ENCODE measurements at regions not wholly inside any gene's neighbourhood (a gene's known extent, or its start where the extent isn't known, plus 50 kb on each side); places are given as distances from the start of the nearest gene placed in this dataset.

GRCh38 chr2:29974086-29974485 lies 52.7 kb upstream of the ALK start:
- Histone ChIP-seq H3K36me3 (ENCODE audit: insufficient read depth, low read length) (no peaks in the 10 kb centered on the region), H3K4me2 (ENCODE audit: low read length) (no peak overlapping the region), H3K9me3 (replicated peaks; ENCODE audit: low read length) (no peaks in the 10 kb centered on the region), H3K27me3 (ENCODE audit: control insufficient read depth, insufficient read depth, low read length) (no peaks in the 10 kb centered on the region), H3K4me1 (ENCODE audit: control insufficient read depth, insufficient read depth, low read length) (no peaks in the 10 kb centered on the region), H3K4me3 (ENCODE audit: low read length) (no peak overlapping the region), H3K9ac (ENCODE audit: low read depth, low read length) (no peak overlapping the region)

- no peaks in the 10 kb centered on the region for H3K4me1 ChIP-seq (ENCODE audit: control insufficient read depth, insufficient read depth, low read length)
- H3K4me3 ChIP-seq (ENCODE audit: low read length), result no peak overlapping the region
- H3K36me3 ChIP-seq (ENCODE audit: insufficient read depth, low read length), result no peaks in the 10 kb centered on the region
- no peaks in the 10 kb centered on the region for H3K27me3 ChIP-seq (ENCODE audit: control insufficient read depth, insufficient read depth, low read length)
- H3K9ac ChIP-seq (ENCODE audit: low read depth, low read length), result no peak overlapping the region
- H3K4me2 ChIP-seq (ENCODE audit: low read length), result no peak overlapping the region
- no peaks in the 10 kb centered on the region for H3K9me3 ChIP-seq (replicated peaks; ENCODE audit: low read length)
Observed at GRCh38 chr2:29977284-29977683, 55.9 kb upstream of the ALK start.

GRCh38 chr2:29981402-29981801 lies 60.0 kb upstream of the ALK start:
- no peak overlapping the region for H3K4me2 ChIP-seq (ENCODE audit: low read length)
- no peaks in the 10 kb centered on the region for H3K9me3 ChIP-seq (replicated peaks; ENCODE audit: low read length)
- H3K9ac ChIP-seq (ENCODE audit: low read depth, low read length), result no peak overlapping the region
- no peaks in the 10 kb centered on the region for H3K4me1 ChIP-seq (ENCODE audit: control insufficient read depth, insufficient read depth, low read length)
- no peak overlapping the region for H3K4me3 ChIP-seq (ENCODE audit: low read length)
- H3K36me3 ChIP-seq (ENCODE audit: insufficient read depth, low read length), result no peaks in the 10 kb centered on the region
- peaks cover 4% of the 10 kb centered on the region for H3K27me3 ChIP-seq (ENCODE audit: control insufficient read depth, insufficient read depth, low read length)

- Histone ChIP-seq H3K4me2 (ENCODE audit: low read length) (no peak overlapping the region), H3K36me3 (ENCODE audit: insufficient read depth, low read length) (no peaks in the 10 kb centered on the region), H3K4me3 (ENCODE audit: low read length) (no peak overlapping the region)
Observed at GRCh38 chr2:29983308-29983707, 61.9 kb upstream of the ALK start.

GRCh38 chr2:29987146-29987545 lies 65.8 kb upstream of the ALK start:
- no peaks in the 10 kb centered on the region for H3K4me1 ChIP-seq (ENCODE audit: control insufficient read depth, insufficient read depth, low read length)
- peaks cover 4% of the 10 kb centered on the region for H3K27me3 ChIP-seq (ENCODE audit: control insufficient read depth, insufficient read depth, low read length)
- H3K9me3 ChIP-seq (replicated peaks; ENCODE audit: low read length), result no peaks in the 10 kb centered on the region
- no peaks in the 10 kb centered on the region for H3K36me3 ChIP-seq (ENCODE audit: insufficient read depth, low read length)
- H3K4me2 ChIP-seq (ENCODE audit: low read length), result no peak overlapping the region
- H3K4me3 ChIP-seq (ENCODE audit: low read length), result no peak overlapping the region
- no peak overlapping the region for H3K9ac ChIP-seq (ENCODE audit: low read depth, low read length)

More at GRCh38 chr2:29983308-29983707, 61.9 kb upstream of the ALK start:
- Histone ChIP-seq H3K9ac (ENCODE audit: low read depth, low read length) (no peak overlapping the region), H3K27me3 (ENCODE audit: control insufficient read depth, insufficient read depth, low read length) (peaks cover 4% of the 10 kb centered on the region), H3K4me1 (ENCODE audit: control insufficient read depth, insufficient read depth, low read length) (no peaks in the 10 kb centered on the region), H3K9me3 (replicated peaks; ENCODE audit: low read length) (no peaks in the 10 kb centered on the region)

GRCh38 chr2:29990129-29990528 lies 68.7 kb upstream of the ALK start:
- H3K4me3 ChIP-seq (ENCODE audit: low read length), result no peak overlapping the region
- H3K9me3 ChIP-seq (replicated peaks; ENCODE audit: low read length), result no peaks in the 10 kb centered on the region
- no peak overlapping the region for H3K4me2 ChIP-seq (ENCODE audit: low read length)
- no peaks in the 10 kb centered on the region for H3K4me1 ChIP-seq (ENCODE audit: control insufficient read depth, insufficient read depth, low read length)
- H3K9ac ChIP-seq (ENCODE audit: low read depth, low read length), result no peak overlapping the region
- no peaks in the 10 kb centered on the region for H3K36me3 ChIP-seq (ENCODE audit: insufficient read depth, low read length)
- H3K27me3 ChIP-seq (ENCODE audit: control insufficient read depth, insufficient read depth, low read length), result peaks cover 3% of the 10 kb centered on the region

GRCh38 chr2:29991086-29991485 lies 69.7 kb upstream of the ALK start:
- Histone ChIP-seq H3K4me1 (ENCODE audit: control insufficient read depth, insufficient read depth, low read length) (no peaks in the 10 kb centered on the region), H3K9me3 (replicated peaks; ENCODE audit: low read length) (no peaks in the 10 kb centered on the region), H3K4me2 (ENCODE audit: low read length) (no peak overlapping the region), H3K27me3 (ENCODE audit: control insufficient read depth, insufficient read depth, low read length) (peaks cover 7% of the 10 kb centered on the region), H3K9ac (ENCODE audit: low read depth, low read length) (no peak overlapping the region), H3K36me3 (ENCODE audit: insufficient read depth, low read length) (no peaks in the 10 kb centered on the region), H3K4me3 (ENCODE audit: low read length) (no peak overlapping the region)

- no peaks in the 10 kb centered on the region for H3K4me1 ChIP-seq (ENCODE audit: control insufficient read depth, insufficient read depth, low read length)
- no peak overlapping the region for H3K9ac ChIP-seq (ENCODE audit: low read depth, low read length)
- H3K27me3 ChIP-seq (ENCODE audit: control insufficient read depth, insufficient read depth, low read length), result peaks cover 7% of the 10 kb centered on the region
- H3K9me3 ChIP-seq (replicated peaks; ENCODE audit: low read length), result no peaks in the 10 kb centered on the region
- H3K36me3 ChIP-seq (ENCODE audit: insufficient read depth, low read length), result no peaks in the 10 kb centered on the region
- H3K4me2 ChIP-seq (ENCODE audit: low read length), result no peak overlapping the region
- H3K4me3 ChIP-seq (ENCODE audit: low read length), result no peak overlapping the region
Observed at GRCh38 chr2:29995241-29995640, 73.9 kb upstream of the ALK start.

GRCh38 chr2:30003128-30003527 lies 81.7 kb upstream of the ALK start:
- H3K27me3 ChIP-seq (ENCODE audit: control insufficient read depth, insufficient read depth, low read length), result peaks cover 5% of the 10 kb centered on the region
- no peaks in the 10 kb centered on the region for H3K9me3 ChIP-seq (replicated peaks; ENCODE audit: low read length)
- no peaks in the 10 kb centered on the region for H3K36me3 ChIP-seq (ENCODE audit: insufficient read depth, low read length)
- H3K9ac ChIP-seq (ENCODE audit: low read depth, low read length), result no peak overlapping the region
- H3K4me2 ChIP-seq (ENCODE audit: low read length), result no peak overlapping the region
- no peaks in the 10 kb centered on the region for H3K4me1 ChIP-seq (ENCODE audit: control insufficient read depth, insufficient read depth, low read length)
- H3K4me3 ChIP-seq (ENCODE audit: low read length), result no peak overlapping the region

GRCh38 chr2:30022444-30023071 lies 101.2 kb upstream of the ALK start:
- no peak overlapping the region for H3K4me3 ChIP-seq (ENCODE audit: low read length)

GRCh38 chr2:30024281-30024680 lies 102.9 kb upstream of the ALK start:
- Histone ChIP-seq H3K27me3 (ENCODE audit: control insufficient read depth, insufficient read depth, low read length) (peaks cover 24% of the 10 kb centered on the region), H3K4me1 (ENCODE audit: control insufficient read depth, insufficient read depth, low read length) (peaks cover 8% of the 10 kb centered on the region), H3K4me3 (ENCODE audit: low read length) (no peak overlapping the region), H3K4me2 (ENCODE audit: low read length) (no peak overlapping the region), H3K36me3 (ENCODE audit: insufficient read depth, low read length) (no peaks in the 10 kb centered on the region), H3K9me3 (replicated peaks; ENCODE audit: low read length) (no peaks in the 10 kb centered on the region), H3K9ac (ENCODE audit: low read depth, low read length) (no peak overlapping the region)

More at GRCh38 chr2:30022444-30023071, 101.2 kb upstream of the ALK start:
- H3K9me3 ChIP-seq (replicated peaks; ENCODE audit: low read length), result no peaks in the 10 kb centered on the region
- no peaks in the 10 kb centered on the region for H3K36me3 ChIP-seq (ENCODE audit: insufficient read depth, low read length)
- H3K4me2 ChIP-seq (ENCODE audit: low read length), result no peak overlapping the region
- H3K27me3 ChIP-seq (ENCODE audit: control insufficient read depth, insufficient read depth, low read length), result peaks cover 15% of the 10 kb centered on the region
- no peak overlapping the region for H3K9ac ChIP-seq (ENCODE audit: low read depth, low read length)
- H3K4me1 ChIP-seq (ENCODE audit: control insufficient read depth, insufficient read depth, low read length), result peaks cover 8% of the 10 kb centered on the region

All from skeletal muscle satellite cell (primary cell).